Keratinocyte (primary cell): ENCODE measurements at regions not wholly inside any gene's neighbourhood (a gene's known extent, or its start where the extent isn't known, plus 50 kb on each side); places are given as distances from the start of the nearest gene placed in this dataset.
"Not testable (repeated sequence)": the region's sequence is repeated elsewhere in the genome, so short reads cannot be mapped to it uniquely, and the experiment has no call there.

Experiments
- DNase-seq: peaks from one replicate; pipeline ENCODE4 v3.0.0-alpha.2; 2011; ENCODE audit warnings: low read depth, missing footprints, low spot score
- FAIRE-seq: peaks from 2 replicates; lab custom pipeline; 2011; peaks lifted over from hg19 to GRCh38; lab: Jason Lieb, UNC
- H2AFZ ChIP-seq: 2 replicates; pipeline ENCODE4 v1.6.0; 2012; ENCODE audit warnings: low read length, control low read depth, inconsistent platforms; ENCODE audit not compliant: control insufficient read depth
- H3K27ac ChIP-seq: 2 replicates; pipeline ENCODE4 v1.5.1; 2011; ENCODE audit warnings: low read length; ENCODE audit not compliant: control insufficient read depth, insufficient read depth
- H3K27me3 ChIP-seq: 3 replicates; pipeline ENCODE4 v1.6.0; 2011; ENCODE audit warnings: low read length; ENCODE audit not compliant: control insufficient read depth, insufficient read depth; ENCODE audit errors: extremely low read depth
- H3K36me3 ChIP-seq, 2 experiments: 2 replicates in 1 of 2; 3 replicates in 1 of 2; pipeline ENCODE4 v1.5.1; 2011; ENCODE audit warnings: low read length in 2 of 2, mild to moderate bottlenecking in 1 of 2; ENCODE audit not compliant: control insufficient read depth in 2 of 2, insufficient read depth in 2 of 2; ENCODE audit errors: extremely low read depth in 1 of 2
- H3K4me1 ChIP-seq: 3 replicates; pipeline ENCODE4 v1.5.1; 2011; ENCODE audit warnings: low read length; ENCODE audit not compliant: control insufficient read depth, insufficient read depth; ENCODE audit errors: extremely low read depth
- H3K4me2 ChIP-seq: 3 replicates; pipeline ENCODE4 v1.6.0; 2011; ENCODE audit warnings: low read depth, low read length; ENCODE audit not compliant: control insufficient read depth, insufficient read depth; ENCODE audit errors: extremely low read depth
- H3K4me3 ChIP-seq, 3 experiments: fragments of 200-600 bp in 1 of 3; sonication (generic) in 1 of 3; 2 replicates in 2 of 3; 3 replicates in 1 of 3; pipeline ENCODE4 v1.5.1; 2011 to 2016; ENCODE audit warnings: low read length in 3 of 3, mild to moderate bottlenecking in 3 of 3, control low read depth in 2 of 3, inconsistent platforms in 1 of 3, low read depth in 1 of 3, mixed read lengths in 1 of 3, mixed run types in 1 of 3, moderate library complexity in 1 of 3; ENCODE audit not compliant: control insufficient read depth in 2 of 3, insufficient read depth in 2 of 3; ENCODE audit errors: extremely low read depth in 1 of 3
- H3K79me2 ChIP-seq: 2 replicates; pipeline ENCODE4 v1.6.0; 2012; ENCODE audit warnings: low read length; ENCODE audit not compliant: control insufficient read depth, insufficient read depth
- H3K9ac ChIP-seq: 3 replicates; pipeline ENCODE4 v1.6.0; 2011; ENCODE audit warnings: low read length; ENCODE audit not compliant: control insufficient read depth, insufficient read depth; ENCODE audit errors: extremely low read depth
- H3K9me1 ChIP-seq: 3 replicates; pipeline ENCODE4 v1.6.0; 2011; ENCODE audit warnings: low read length; ENCODE audit not compliant: control insufficient read depth, insufficient read depth; ENCODE audit errors: extremely low read depth
- H3K9me3 ChIP-seq: 2 replicates; pipeline ENCODE4 v1.5.1; 2012; ENCODE audit warnings: low read depth, low read length; ENCODE audit not compliant: control insufficient read depth
- H4K20me1 ChIP-seq: 3 replicates; pipeline ENCODE4 v1.6.0; 2011; ENCODE audit warnings: low read length; ENCODE audit not compliant: control insufficient read depth, insufficient read depth; ENCODE audit errors: extremely low read depth
- CTCF ChIP-seq, 3 experiments: IDR thresholded peaks in 1 of 3; conservative IDR thresholded peaks in 1 of 3; optimal IDR thresholded peaks in 1 of 3; 2 replicates in 2 of 3; 3 replicates in 1 of 3; pipeline versions ENCODE3 to v1.5.1; 2011; ENCODE audit warnings: low read length in 3 of 3, mild to moderate bottlenecking in 3 of 3, moderate library complexity in 2 of 3, control low read depth in 1 of 3, inconsistent platforms in 1 of 3; ENCODE audit not compliant: insufficient read depth in 2 of 3; ENCODE audit errors: extremely low read depth in 1 of 3
- dilution Hi-C: fragments of 300-500 bp; cut with MboI; formaldehyde crosslinking; loops from one replicate; pipeline ENCODE4 v1.7.0; 2020; ENCODE audit warnings: low sequenced_read_pairs; ENCODE audit not compliant: extremely low pct_ligation_motif_present

- H2AFZ ChIP-seq, DNase-seq, H3K9ac ChIP-seq, H3K9me3 ChIP-seq, H3K4me3 ChIP-seq, dilution Hi-C loops, H3K27me3 ChIP-seq, H3K9me1 ChIP-seq, H3K27ac ChIP-seq, H3K36me3 ChIP-seq, H3K79me2 ChIP-seq, H3K4me2 ChIP-seq, FAIRE-seq, H4K20me1 ChIP-seq, H3K4me1 ChIP-seq: not testable (repeated sequence)
- TF ChIP-seq CTCF (optimal IDR thresholded peaks at IDR 0.05 in 1 of 3, IDR thresholded peaks at IDR 0.05 in 1 of 3, conservative IDR thresholded peaks at IDR 0.05 in 1 of 3; ENCODE audit: extremely low read depth in 1 of 3, insufficient read depth in 2 of 3, low read length in 3 of 3) = peak in 1 of 3 experiments; percentile 7
Observed at GRCh38 chr10:38390725-38391124, 296.6 kb downstream of the ZNF37A start.

GRCh38 chr10:38395465-38395864 is 301.3 kb downstream of the ZNF37A start:
- dilution Hi-C loops, H3K4me3 ChIP-seq, H3K79me2 ChIP-seq, H3K9me3 ChIP-seq, H3K36me3 ChIP-seq, H3K9me1 ChIP-seq, H2AFZ ChIP-seq, FAIRE-seq, H3K4me1 ChIP-seq, H3K9ac ChIP-seq, H3K27ac ChIP-seq, H4K20me1 ChIP-seq, H3K4me2 ChIP-seq, DNase-seq, H3K27me3 ChIP-seq: not testable (repeated sequence)

GRCh38 chr10:38396178-38396954 is 302.2 kb downstream of the ZNF37A start:
- H3K27me3 ChIP-seq, DNase-seq, FAIRE-seq, H2AFZ ChIP-seq, H3K4me3 ChIP-seq, H3K36me3 ChIP-seq, H4K20me1 ChIP-seq, H3K9me1 ChIP-seq, H3K27ac ChIP-seq, H3K4me2 ChIP-seq, H3K9me3 ChIP-seq, dilution Hi-C loops, H3K9ac ChIP-seq, H3K4me1 ChIP-seq, H3K79me2 ChIP-seq: not testable (repeated sequence)

GRCh38 chr10:38401565-38401964 is 307.4 kb downstream of the ZNF37A start:
- FAIRE-seq, H3K36me3 ChIP-seq, H3K79me2 ChIP-seq, H2AFZ ChIP-seq, dilution Hi-C loops, H3K27ac ChIP-seq, H3K9me3 ChIP-seq, H4K20me1 ChIP-seq, H3K27me3 ChIP-seq, DNase-seq, H3K9me1 ChIP-seq, H3K4me2 ChIP-seq, H3K4me3 ChIP-seq, H3K4me1 ChIP-seq, H3K9ac ChIP-seq: not testable (repeated sequence)
